ENCODE measurements at regions not wholly inside any gene's neighbourhood (a gene's known extent, or its start where the extent isn't known, plus 50 kb on each side); places are given as distances from the start of the nearest gene placed in this dataset.

GRCh38 chr12:39043424-39043822, 138.0 kb upstream of the CPNE8 start:
- no peak for DNase-seq

- no peak for DNase-seq
Measured at GRCh38 chr12:39040275-39040674, 134.9 kb upstream of the CPNE8 start.

GRCh38 chr12:39037115-39037514, 131.7 kb upstream of the CPNE8 start:
- DNase-seq, result no peak

- no peak for DNase-seq
Measured at GRCh38 chr12:39036105-39036504, 130.7 kb upstream of the CPNE8 start.

GRCh38 chr12:39033782-39034181, 128.4 kb upstream of the CPNE8 start:
- DNase-seq, result no peak

GRCh38 chr12:39032448-39032847, 127.1 kb upstream of the CPNE8 start:
- DNase-seq, result no peak

GRCh38 chr12:39032034-39032433, 126.6 kb upstream of the CPNE8 start:
- no peak for DNase-seq

GRCh38 chr12:39028382-39028781, 123.0 kb upstream of the CPNE8 start:
- DNase-seq, result no peak

- DNase-seq, result no peak
Measured at GRCh38 chr12:39012870-39013269, 107.5 kb upstream of the CPNE8 start.

GRCh38 chr12:39011166-39011565, 105.8 kb upstream of the CPNE8 start:
- DNase-seq, result no peak

GRCh38 chr12:39010406-39010805, 105.0 kb upstream of the CPNE8 start:
- no peak for DNase-seq

GRCh38 chr12:39007619-39008018, 102.2 kb upstream of the CPNE8 start:
- DNase-seq, result no peak

GRCh38 chr12:39006286-39006685, 100.9 kb upstream of the CPNE8 start:
- DNase-seq, result no peak

GRCh38 chr12:39005671-39006070, 100.3 kb upstream of the CPNE8 start:
- no peak for DNase-seq

- no peak for DNase-seq
Measured at GRCh38 chr12:39003541-39004155, 98.3 kb upstream of the CPNE8 start.

GRCh38 chr12:39000370-39000769, 95.0 kb upstream of the CPNE8 start:
- DNase-seq, result no peak

GRCh38 chr12:38998887-38999482, 93.6 kb upstream of the CPNE8 start:
- DNase-seq, result no peak

- DNase-seq, result no peak
Measured at GRCh38 chr12:38995249-38995648, 89.9 kb upstream of the CPNE8 start.

- no peak for DNase-seq
Measured at GRCh38 chr12:38985961-38986360, 80.6 kb upstream of the CPNE8 start.

GRCh38 chr12:38984388-38984787, 79.0 kb upstream of the CPNE8 start:
- no peak for DNase-seq

GRCh38 chr12:38983117-38983571, 77.8 kb upstream of the CPNE8 start:
- DNase-seq, result no peak

GRCh38 chr12:38977132-38977531, 71.7 kb upstream of the CPNE8 start:
- no peak for DNase-seq

GRCh38 chr12:38969706-38970105, 64.3 kb upstream of the CPNE8 start:
- DNase-seq, result no peak

- DNase-seq, result no peak
Measured at GRCh38 chr12:38961683-38962082, 56.3 kb upstream of the CPNE8 start.

- no peak for DNase-seq
Measured at GRCh38 chr12:38961012-38961411, 55.6 kb upstream of the CPNE8 start.

All from activated effector memory CD4-positive, alpha-beta T cell treated with anti-CD3 and anti-CD28 coated beads, Interleukin-2, amount 50 U/mL, for 16 hours (primary cell).